Spleen (tissue), 11 donors: ENCODE measurements at regions not wholly inside any gene's neighbourhood (a gene's known extent, or its start where the extent isn't known, plus 50 kb on each side); places are given as distances from the start of the nearest gene placed in this dataset.

Source experiments
- DNase-seq: peaks from one replicate; pipeline ENCODE4 v3.0.0-alpha.2; 2020
- H3K27ac ChIP-seq, 8 donors: fragments of 200-600 bp; sonication (generic) in 7 of 8; 1 replicate in 4 of 8; 2 replicates in 4 of 8; pipeline versions ENCODE4 v1.5.0 to v1.8.0; 2016 to 2021; ENCODE audit warnings: inconsistent platforms in 4 of 8, mild to moderate bottlenecking in 4 of 8, moderate library complexity in 1 of 8
- H3K27me3 ChIP-seq, 7 donors: fragments of 200-600 bp; sonication (generic) in 6 of 7; replicated peaks in 1 of 7; 1 replicate in 4 of 7; 2 replicates in 3 of 7; pipeline versions ENCODE4 v1.5.0 to v1.8.0; 2016 to 2021; ENCODE audit warnings: inconsistent platforms in 3 of 7, mild to moderate bottlenecking in 1 of 7
- H3K36me3 ChIP-seq, 6 donors: fragments of 200-600 bp; sonication (generic) in 5 of 6; 1 replicate in 4 of 6; 2 replicates in 2 of 6; pipeline versions ENCODE4 v1.5.0 to v1.8.0; 2016 to 2021; ENCODE audit warnings: inconsistent platforms in 2 of 6
- H3K4me1 ChIP-seq, 6 donors: fragments of 200-600 bp; sonication (generic) in 5 of 6; 1 replicate in 3 of 6; 2 replicates in 3 of 6; pipeline versions ENCODE4 v1.5.0 to v1.8.0; 2016 to 2021; ENCODE audit warnings: inconsistent platforms in 3 of 6
- H3K4me3 ChIP-seq, 8 donors: fragments of 200-600 bp; sonication (generic) in 7 of 8; 1 replicate in 4 of 8; 2 replicates in 4 of 8; pipeline versions ENCODE4 v1.5.0 to v1.8.0; 2016 to 2021; ENCODE audit warnings: inconsistent platforms in 4 of 8, mild to moderate bottlenecking in 4 of 8, moderate library complexity in 2 of 8
- H3K9me3 ChIP-seq, 8 donors: fragments of 200-600 bp; sonication (generic) in 7 of 8; 1 replicate in 4 of 8; 2 replicates in 4 of 8; pipeline versions ENCODE4 v1.5.0 to v1.8.0; 2016 to 2021; ENCODE audit warnings: inconsistent platforms in 4 of 8
- CTCF ChIP-seq, 11 experiments: fragments of 200-600 bp in 7 of 11; fragments of 450-650 bp in 4 of 11; sonication (generic) in 4 of 11; IDR thresholded peaks in 8 of 11; conservative IDR thresholded peaks in 3 of 11; 1 replicate in 7 of 11; 2 replicates in 4 of 11; pipeline versions ENCODE4 v1.4.0 to v1.8.0; 2016 to 2021; ENCODE audit warnings: antibody characterized with exemption in 11 of 11, inconsistent platforms in 4 of 11, mild to moderate bottlenecking in 1 of 11
- POLR2A ChIP-seq, 3 donors: fragments of 450-650 bp; IDR thresholded peaks; one replicate each; pipeline ENCODE4 v1.5.1; 2017; ENCODE audit warnings: antibody characterized with exemption in 3 of 3, mild to moderate bottlenecking in 1 of 3
- POLR2AphosphoS5 ChIP-seq, 3 donors: sonication (generic); formaldehyde crosslinking; IDR thresholded peaks; one replicate each; pipeline ENCODE4 v1.5.1; 2017; ENCODE audit warnings: antibody characterized with exemption in 3 of 3
- WGBS, 5 donors: extraction: QIAGEN DNeasy Blood & Tissue Kit in 3 of 5; methylation state at CpG; one replicate each; pipeline versions ENCODE4 v1.1.5 to v1.1.7; 2013 to 2018; 5-methylcytosine and 5-hydroxymethylcytosine counted together
- intact Hi-C: fragments of 100-400 bp; cut with DNase I; formaldehyde crosslinking; loops from one replicate; pipeline ENCODE4 v1.15.0; 2023; ENCODE audit warnings: low total_unique reads
- donor health status: healthy with polysubstance abuse.
- donor health status: DM: no; HTN: no; CAD: no; lungs with moderate emphysema.
- donor health status: DM: no; HTN: no; CAD: no.
- donor health status: Bipolar disorder and iron deficiency.
- donor health status: healthy.
- donor health status: DM: no; HTN: no; CAD: no.
- donor health status: DM: yes; HTN: yes; CAD: no.

DNA sequence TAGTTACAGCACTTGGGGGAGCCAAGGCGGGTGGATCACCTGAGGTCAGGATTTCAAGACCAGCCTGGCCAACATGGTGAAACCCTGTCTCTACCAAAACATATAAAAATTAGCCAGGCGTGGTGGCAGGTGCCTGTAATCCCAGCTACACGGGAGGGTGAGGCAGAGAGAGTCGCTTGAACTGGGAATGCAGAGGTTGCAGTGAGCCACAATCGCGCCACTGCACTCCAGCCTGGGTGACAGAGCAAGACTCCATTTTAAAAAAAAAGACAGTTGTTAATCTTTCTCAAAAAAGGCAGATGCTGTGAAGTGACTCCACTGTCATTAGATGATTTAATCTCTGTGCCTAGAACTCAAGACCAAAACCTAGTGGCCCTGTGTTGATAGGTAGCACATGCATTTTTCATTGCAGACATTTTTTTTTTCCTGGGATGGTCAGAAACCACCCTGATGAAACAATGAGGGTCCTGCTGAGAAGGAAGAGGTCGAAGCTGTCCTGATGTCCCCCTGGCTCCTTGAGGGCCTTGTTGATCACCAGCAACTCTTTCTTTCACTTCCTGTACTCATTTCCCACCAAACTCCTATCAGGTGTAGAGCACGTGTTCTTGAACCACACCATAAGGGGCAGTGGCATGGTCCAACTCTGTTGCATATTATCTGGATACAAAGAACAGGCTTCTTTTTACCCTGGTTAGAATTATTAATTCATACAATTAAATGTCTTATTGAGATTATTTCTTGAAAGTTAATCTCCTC lies 382.2 kb downstream of the ICE1 start:
- Histone ChIP-seq H3K4me1 (no peaks in the 10 kb centered on the region), H3K9me3 (no peaks in the 10 kb centered on the region), H3K4me3 (no peak overlapping the region), H3K36me3 (no peaks in the 10 kb centered on the region), H3K27me3 (no peaks in the 10 kb centered on the region), H3K27ac (no peak overlapping the region)
- WGBS, 5 donors, result 79 to 86% (median 83%) methylated on average over 8 of the region's 8 CpGs
- no peak for TF ChIP-seq CTCF (IDR thresholded peaks at IDR 0.05 in 8 of 11, conservative IDR thresholded peaks at IDR 0.05 in 3 of 11)
- TF ChIP-seq POLR2AphosphoS5 (IDR thresholded peaks at IDR 0.05), result no peak
- TF ChIP-seq POLR2A (IDR thresholded peaks at IDR 0.05), result no peak
- DNase-seq, result no peak
- intact Hi-C loops, result no loop called here

DNA sequence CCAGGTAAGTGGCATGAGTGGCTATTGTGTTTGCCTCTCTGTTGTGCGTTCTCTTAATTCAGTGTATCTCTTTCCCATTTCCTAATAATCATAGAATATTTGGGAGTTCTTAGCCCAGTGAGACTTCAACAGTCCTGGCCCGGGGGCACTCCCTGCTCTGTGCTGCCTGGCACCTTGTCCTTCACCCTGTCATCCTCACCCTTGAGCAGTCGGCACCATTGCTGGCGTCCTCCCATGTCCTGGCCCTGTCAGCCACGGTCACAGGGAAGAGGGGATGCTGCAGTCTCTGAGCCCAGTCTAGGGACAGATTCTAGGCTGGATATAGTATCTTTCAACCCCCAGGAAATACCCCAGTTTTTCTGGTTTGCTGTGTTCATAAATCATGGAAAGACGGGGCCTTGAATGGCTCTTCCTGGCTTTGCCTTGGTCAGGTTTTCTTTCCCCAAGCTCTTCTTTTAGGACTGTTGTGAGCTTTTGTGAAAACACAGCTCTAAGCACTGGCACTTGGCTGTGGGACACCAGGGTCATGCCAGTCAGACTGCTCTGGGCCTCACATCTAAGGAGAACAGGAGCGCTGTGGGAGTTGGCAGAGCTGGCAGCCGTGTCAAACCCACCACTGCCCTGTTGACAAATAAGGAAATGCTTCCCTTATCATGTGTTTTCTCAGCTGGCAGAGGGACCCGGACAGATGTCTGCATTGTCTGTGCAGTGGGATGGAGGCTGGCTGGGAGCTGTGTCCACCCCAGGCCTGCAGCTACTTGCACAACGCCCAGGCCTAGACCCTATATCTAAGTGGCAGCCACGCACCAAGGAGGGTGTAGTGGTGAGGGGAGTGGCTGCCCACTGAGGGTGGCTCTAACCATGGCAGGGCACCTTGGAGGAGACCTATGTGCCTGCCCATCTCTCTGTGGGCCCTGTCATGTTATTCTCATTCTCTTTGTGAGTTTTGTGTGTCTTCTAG lies 378.6 kb downstream of the ICE1 start:
- Histone ChIP-seq H3K9me3 (no peaks in the 10 kb centered on the region), H3K27me3 (no peaks in the 10 kb centered on the region), H3K27ac (no peak overlapping the region), H3K4me1 (no peaks in the 10 kb centered on the region), H3K36me3 (no peaks in the 10 kb centered on the region), H3K4me3 (no peak overlapping the region)
- no peak for DNase-seq
- WGBS, 5 donors, result 65 to 81% (median 76%) methylated on average over 9 to 11 of the region's 11 CpGs
- TF ChIP-seq POLR2AphosphoS5 (IDR thresholded peaks at IDR 0.05) (no peak), CTCF (IDR thresholded peaks at IDR 0.05 in 8 of 11, conservative IDR thresholded peaks at IDR 0.05 in 3 of 11) (no peak), POLR2A (IDR thresholded peaks at IDR 0.05) (no peak)
- intact Hi-C loops, result no loop called here

DNA sequence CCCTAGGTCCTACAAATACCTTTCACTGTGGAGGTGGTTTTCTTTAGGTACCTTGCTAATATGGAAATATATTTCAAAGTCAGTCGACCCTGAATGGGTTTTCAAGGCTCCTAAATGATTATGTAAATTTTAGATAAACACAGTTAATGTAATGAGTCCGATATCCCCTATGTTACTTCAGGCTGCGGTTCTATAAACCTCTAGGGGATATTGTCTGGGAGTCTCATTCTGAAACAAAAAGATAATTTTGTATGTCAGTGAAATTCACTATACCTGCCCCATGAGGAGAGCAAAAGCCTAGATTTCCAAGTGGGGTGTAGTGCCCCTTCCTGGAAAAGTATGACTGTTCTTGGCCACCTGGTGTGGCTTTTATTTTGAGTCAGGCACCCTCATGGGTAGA lies 377.3 kb downstream of the ICE1 start:
- no peak overlapping the region for H3K4me3 ChIP-seq
- 58 to 83% (median 79%) methylated on average over 3 of the region's 3 CpGs for WGBS, 5 donors

More for the DNA sequence above, 377.3 kb downstream of the ICE1 start:
- no peaks in the 10 kb centered on the region for H3K36me3 ChIP-seq
- H3K27me3 ChIP-seq, result no peaks in the 10 kb centered on the region
- no peaks in the 10 kb centered on the region for H3K4me1 ChIP-seq
- intact Hi-C loops, result no loop called here
- H3K27ac ChIP-seq, result no peak overlapping the region
- no peak for DNase-seq
- no peak for TF ChIP-seq POLR2AphosphoS5 (IDR thresholded peaks at IDR 0.05)
- no peak for TF ChIP-seq POLR2A (IDR thresholded peaks at IDR 0.05)
- no peak for TF ChIP-seq CTCF (IDR thresholded peaks at IDR 0.05 in 8 of 11, conservative IDR thresholded peaks at IDR 0.05 in 3 of 11)
- H3K9me3 ChIP-seq, result no peaks in the 10 kb centered on the region
